ENCODE measurements at regions not wholly inside any gene's neighbourhood (a gene's known extent, or its start where the extent isn't known, plus 50 kb on each side); places are given as distances from the start of the nearest gene placed in this dataset.

- H3K4me1 Mint-ChIP-seq (ENCODE audit: low read depth, unreplicated experiment), result no peaks in the 10 kb centered on the region
- H3K27ac Mint-ChIP-seq (ENCODE audit: unreplicated experiment), result no peak overlapping the region
- TF ChIP-seq CTCF (IDR thresholded peaks at IDR 0.05; ENCODE audit: partially characterized antibody, unreplicated experiment), result no peak
- no peaks in the 10 kb centered on the region for H3K27me3 Mint-ChIP-seq (ENCODE audit: unreplicated experiment)
- no peak for DNase-seq
- no peaks in the 10 kb centered on the region for H3K36me3 Mint-ChIP-seq (ENCODE audit: unreplicated experiment)
- no peaks in the 10 kb centered on the region for H3K9me3 Mint-ChIP-seq (ENCODE audit: unreplicated experiment)
- H3K4me3 Mint-ChIP-seq (ENCODE audit: unreplicated experiment), result no peak overlapping the region
These were observed 87.0 kb upstream of the ZC3H11B start for GRCh38 chr1:219699870-219700269.

GRCh38 chr1:219697682-219698081 lies 84.8 kb upstream of the ZC3H11B start:
- no peak for TF ChIP-seq CTCF (IDR thresholded peaks at IDR 0.05; ENCODE audit: partially characterized antibody, unreplicated experiment)
- Mint-ChIP-seq H3K27me3 (ENCODE audit: unreplicated experiment) (no peaks in the 10 kb centered on the region), H3K36me3 (ENCODE audit: unreplicated experiment) (no peaks in the 10 kb centered on the region), H3K27ac (ENCODE audit: unreplicated experiment) (no peak overlapping the region), H3K4me3 (ENCODE audit: unreplicated experiment) (no peak overlapping the region), H3K4me1 (ENCODE audit: low read depth, unreplicated experiment) (no peaks in the 10 kb centered on the region), H3K9me3 (ENCODE audit: unreplicated experiment) (no peaks in the 10 kb centered on the region)
- DNase-seq, result no peak

- no peaks in the 10 kb centered on the region for H3K9me3 Mint-ChIP-seq (ENCODE audit: unreplicated experiment)
- H3K4me3 Mint-ChIP-seq (ENCODE audit: unreplicated experiment), result no peak overlapping the region
- H3K27me3 Mint-ChIP-seq (ENCODE audit: unreplicated experiment), result no peaks in the 10 kb centered on the region
- DNase-seq, result no peak
- no peak overlapping the region for H3K27ac Mint-ChIP-seq (ENCODE audit: unreplicated experiment)
- no peak for TF ChIP-seq CTCF (IDR thresholded peaks at IDR 0.05; ENCODE audit: partially characterized antibody, unreplicated experiment)
- no peaks in the 10 kb centered on the region for H3K36me3 Mint-ChIP-seq (ENCODE audit: unreplicated experiment)
- H3K4me1 Mint-ChIP-seq (ENCODE audit: low read depth, unreplicated experiment), result no peaks in the 10 kb centered on the region
These were observed 80.1 kb upstream of the ZC3H11B start for GRCh38 chr1:219692981-219693380.

GRCh38 chr1:219689774-219690173 lies 76.9 kb upstream of the ZC3H11B start:
- Mint-ChIP-seq H3K4me3 (ENCODE audit: unreplicated experiment) (no peak overlapping the region), H3K4me1 (ENCODE audit: low read depth, unreplicated experiment) (no peaks in the 10 kb centered on the region), H3K36me3 (ENCODE audit: unreplicated experiment) (no peaks in the 10 kb centered on the region), H3K27me3 (ENCODE audit: unreplicated experiment) (no peaks in the 10 kb centered on the region), H3K27ac (ENCODE audit: unreplicated experiment) (no peak overlapping the region), H3K9me3 (ENCODE audit: unreplicated experiment) (no peaks in the 10 kb centered on the region)
- no peak for TF ChIP-seq CTCF (IDR thresholded peaks at IDR 0.05; ENCODE audit: partially characterized antibody, unreplicated experiment)
- DNase-seq, result no peak

GRCh38 chr1:219687779-219688178 lies 74.9 kb upstream of the ZC3H11B start:
- Mint-ChIP-seq H3K4me3 (ENCODE audit: unreplicated experiment) (no peak overlapping the region), H3K4me1 (ENCODE audit: low read depth, unreplicated experiment) (no peaks in the 10 kb centered on the region), H3K27me3 (ENCODE audit: unreplicated experiment) (no peaks in the 10 kb centered on the region), H3K9me3 (ENCODE audit: unreplicated experiment) (no peaks in the 10 kb centered on the region), H3K36me3 (ENCODE audit: unreplicated experiment) (no peaks in the 10 kb centered on the region), H3K27ac (ENCODE audit: unreplicated experiment) (no peak overlapping the region)
- no peak for TF ChIP-seq CTCF (IDR thresholded peaks at IDR 0.05; ENCODE audit: partially characterized antibody, unreplicated experiment)
- no peak for DNase-seq

Data from glutamatergic neuron (in vitro differentiated cells).